Lower leg skin (tissue), 3 donors: ENCODE measurements at regions not wholly inside any gene's neighbourhood (a gene's known extent, or its start where the extent isn't known, plus 50 kb on each side); places are given as distances from the start of the nearest gene placed in this dataset.

Experiments used
- POLR2A ChIP-seq, 2 donors: fragments of 450-650 bp; IDR thresholded peaks; one replicate each; pipeline ENCODE4 v1.6.1; 2016 to 2017; ENCODE audit warnings: antibody characterized with exemption in 2 of 2, mild to moderate bottlenecking in 1 of 2, moderate library complexity in 1 of 2
- TF ChIP-seq, protein P1 (sequence below), 3 donors: fragments of 450-650 bp; IDR thresholded peaks; one replicate each; pipeline ENCODE4 v1.5.1; 2016; ENCODE audit warnings: antibody characterized with exemption in 3 of 3, mild to moderate bottlenecking in 3 of 3, moderate library complexity in 2 of 3

DNA sequence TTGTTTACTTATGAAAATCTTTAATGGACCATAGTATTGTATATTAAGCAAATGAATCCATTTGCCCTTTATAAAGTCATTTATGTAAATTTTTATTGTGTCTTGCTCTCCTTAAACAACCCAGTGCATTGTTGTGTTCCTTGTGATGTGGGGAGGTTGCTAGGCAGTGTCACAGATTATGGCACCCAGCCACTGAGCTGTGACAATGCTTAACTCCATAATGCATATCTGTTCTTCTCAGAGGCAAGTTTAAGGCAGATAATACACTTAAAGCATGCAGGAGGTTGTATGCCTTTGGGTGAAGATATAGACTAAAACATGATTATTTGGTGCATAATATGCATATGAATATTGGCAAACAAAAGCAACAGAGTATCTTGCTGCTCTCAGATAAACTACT, 269.6 kb upstream of the RIOK2 start:
- TF ChIP-seq, protein P1, sequence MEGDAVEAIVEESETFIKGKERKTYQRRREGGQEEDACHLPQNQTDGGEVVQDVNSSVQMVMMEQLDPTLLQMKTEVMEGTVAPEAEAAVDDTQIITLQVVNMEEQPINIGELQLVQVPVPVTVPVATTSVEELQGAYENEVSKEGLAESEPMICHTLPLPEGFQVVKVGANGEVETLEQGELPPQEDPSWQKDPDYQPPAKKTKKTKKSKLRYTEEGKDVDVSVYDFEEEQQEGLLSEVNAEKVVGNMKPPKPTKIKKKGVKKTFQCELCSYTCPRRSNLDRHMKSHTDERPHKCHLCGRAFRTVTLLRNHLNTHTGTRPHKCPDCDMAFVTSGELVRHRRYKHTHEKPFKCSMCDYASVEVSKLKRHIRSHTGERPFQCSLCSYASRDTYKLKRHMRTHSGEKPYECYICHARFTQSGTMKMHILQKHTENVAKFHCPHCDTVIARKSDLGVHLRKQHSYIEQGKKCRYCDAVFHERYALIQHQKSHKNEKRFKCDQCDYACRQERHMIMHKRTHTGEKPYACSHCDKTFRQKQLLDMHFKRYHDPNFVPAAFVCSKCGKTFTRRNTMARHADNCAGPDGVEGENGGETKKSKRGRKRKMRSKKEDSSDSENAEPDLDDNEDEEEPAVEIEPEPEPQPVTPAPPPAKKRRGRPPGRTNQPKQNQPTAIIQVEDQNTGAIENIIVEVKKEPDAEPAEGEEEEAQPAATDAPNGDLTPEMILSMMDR (IDR thresholded peaks at IDR 0.05): no peak
- no peak for TF ChIP-seq POLR2A (IDR thresholded peaks at IDR 0.05)
